Activated T-cell treated with anti-CD3 and anti-CD28 coated beads, Interleukin-2, amount 50 U/mL, for 24 hours (primary cell): ENCODE measurements at regions not wholly inside any gene's neighbourhood (a gene's known extent, or its start where the extent isn't known, plus 50 kb on each side); places are given as distances from the start of the nearest gene placed in this dataset.

Experiments used
- DNase-seq: peaks from one replicate; pipeline ENCODE4 v3.0.0-alpha.2; 2020
- H3K27ac Mint-ChIP-seq: 2 replicates; pipeline ENCODE4 v1.8.0; 2020; ENCODE audit warnings: mild to moderate bottlenecking, mixed read lengths
- H3K27me3 Mint-ChIP-seq: 2 replicates; pipeline ENCODE4 v1.8.0; 2020; ENCODE audit warnings: mixed read lengths
- H3K36me3 Mint-ChIP-seq: 2 replicates; pipeline ENCODE4 v1.8.0; 2020; ENCODE audit warnings: low read depth, mixed read lengths
- H3K4me1 Mint-ChIP-seq: 2 replicates; pipeline ENCODE4 v1.8.0; 2020; ENCODE audit warnings: low read depth, mixed read lengths
- H3K4me3 Mint-ChIP-seq: 2 replicates; pipeline ENCODE4 v1.8.0; 2020; ENCODE audit warnings: mild to moderate bottlenecking, moderate library complexity, mixed read lengths
- H3K9me3 Mint-ChIP-seq: 2 replicates; pipeline ENCODE4 v1.8.0; 2020; ENCODE audit warnings: mixed read lengths

DNA sequence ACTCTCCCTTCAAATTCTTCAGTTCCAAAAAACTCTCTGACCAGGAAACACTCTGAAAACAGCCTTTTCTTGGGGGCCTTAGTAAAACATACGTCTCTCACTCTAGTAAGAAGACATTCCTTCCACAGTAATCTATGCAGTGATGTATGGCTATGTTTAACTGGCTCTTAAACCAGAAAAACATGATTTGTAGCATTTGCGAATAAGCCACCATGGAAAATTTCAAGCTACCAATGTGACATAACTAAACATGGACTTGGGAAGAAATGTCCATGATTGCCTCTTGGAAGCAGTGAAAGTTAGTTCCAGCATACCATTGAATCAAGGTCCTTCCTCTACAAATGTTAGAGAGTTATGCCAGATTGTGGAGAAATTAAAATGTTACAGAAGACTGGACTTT lies 121.5 kb upstream of the ATF7IP start:
- peaks cover 20% of the 10 kb centered on the region for H3K4me1 Mint-ChIP-seq
- peaks cover 14% of the 10 kb centered on the region for H3K36me3 Mint-ChIP-seq
- no peaks in the 10 kb centered on the region for H3K27me3 Mint-ChIP-seq
- peaks cover 10% of the 10 kb centered on the region for H3K9me3 Mint-ChIP-seq
- H3K27ac Mint-ChIP-seq: no peak overlapping the region
- H3K4me3 Mint-ChIP-seq: no peak overlapping the region
- no peak for DNase-seq

DNA sequence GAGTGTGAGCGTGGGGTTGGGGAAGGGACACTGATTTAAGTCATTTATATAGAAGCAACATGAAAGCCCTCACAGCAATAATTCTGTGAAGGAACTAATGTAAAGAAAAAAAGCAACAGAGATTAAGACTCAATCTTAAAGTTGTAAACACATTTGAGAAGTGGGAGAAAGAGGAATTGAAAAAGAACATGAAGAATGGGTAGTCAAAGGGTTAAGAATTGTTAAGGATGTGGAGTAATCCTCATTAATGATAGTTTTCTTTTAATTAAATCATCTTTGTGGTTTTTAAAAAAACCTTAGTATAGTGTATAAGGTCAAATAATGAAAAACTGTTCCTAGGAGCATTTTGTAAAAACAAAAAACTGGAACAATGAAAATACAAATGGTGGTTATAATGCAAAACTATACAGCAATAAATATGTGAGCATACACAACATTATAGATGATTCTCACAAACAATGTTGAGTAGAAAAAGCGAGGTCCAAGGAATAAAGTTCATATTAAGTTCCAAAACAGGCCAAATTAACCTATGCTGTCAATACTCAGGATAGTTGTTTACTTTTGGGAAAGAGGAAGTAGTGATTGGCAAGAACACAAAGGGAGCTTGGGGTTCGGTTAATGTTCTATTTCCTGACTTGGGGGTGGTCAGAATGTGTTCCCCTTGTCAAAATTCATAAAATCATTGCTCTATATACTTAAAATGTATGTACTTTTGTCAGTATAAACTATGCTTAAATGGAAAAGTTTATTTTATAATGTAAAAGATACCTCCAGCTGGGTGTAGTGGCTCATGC lies 120.4 kb upstream of the ATF7IP start:
- no peak for DNase-seq
- Mint-ChIP-seq H3K36me3 (peaks cover 13% of the 10 kb centered on the region), H3K27me3 (no peaks in the 10 kb centered on the region), H3K9me3 (peaks cover 10% of the 10 kb centered on the region), H3K27ac (no peak overlapping the region), H3K4me1 (peaks cover 8% of the 10 kb centered on the region), H3K4me3 (no peak overlapping the region)

DNA sequence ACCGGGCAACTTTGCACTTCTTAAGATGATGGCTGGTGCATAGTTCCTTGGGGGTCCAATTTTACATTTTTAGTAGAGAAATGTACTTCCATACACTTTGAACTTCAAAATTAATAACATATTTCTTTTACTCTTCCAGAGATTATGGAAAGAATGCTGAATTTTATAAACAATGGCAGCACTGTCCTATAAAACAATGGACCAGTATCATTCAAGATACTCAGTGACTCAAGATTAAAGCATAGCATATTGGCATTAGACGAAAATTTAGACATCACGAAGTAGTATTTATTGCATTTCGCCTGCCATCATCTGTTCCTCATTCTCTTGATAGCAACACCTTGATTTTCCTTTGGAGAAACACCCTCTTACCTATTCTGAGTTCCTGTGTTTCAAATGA lies 118.3 kb upstream of the ATF7IP start:
- H3K36me3 Mint-ChIP-seq: peaks cover 6% of the 10 kb centered on the region
- no peaks in the 10 kb centered on the region for H3K27me3 Mint-ChIP-seq
- H3K27ac Mint-ChIP-seq: no peak overlapping the region
- H3K4me1 Mint-ChIP-seq: peaks cover 2% of the 10 kb centered on the region
- DNase-seq: no peak
- H3K9me3 Mint-ChIP-seq: peaks cover 5% of the 10 kb centered on the region
- H3K4me3 Mint-ChIP-seq: no peak overlapping the region

DNA sequence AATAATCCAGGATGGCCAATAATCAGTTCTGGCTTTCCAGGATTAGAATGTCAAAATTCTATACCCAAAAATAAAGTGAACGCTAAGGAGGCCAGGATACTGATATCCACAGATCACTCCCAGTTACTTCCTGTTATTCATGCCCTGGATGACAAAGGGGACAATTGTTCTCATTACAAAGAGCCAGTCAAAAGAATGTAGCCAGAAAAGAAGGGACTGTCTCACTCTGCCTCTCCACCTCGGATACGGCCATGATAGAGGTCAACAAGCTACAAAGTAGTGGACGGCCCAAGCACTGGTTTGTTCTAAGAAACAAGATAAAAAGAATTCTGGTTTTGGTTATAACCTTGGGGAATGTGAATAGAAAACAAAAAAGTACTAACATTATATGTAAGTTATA lies 116.1 kb upstream of the ATF7IP start:
- no peaks in the 10 kb centered on the region for H3K36me3 Mint-ChIP-seq
- H3K4me3 Mint-ChIP-seq: no peak overlapping the region

DNA sequence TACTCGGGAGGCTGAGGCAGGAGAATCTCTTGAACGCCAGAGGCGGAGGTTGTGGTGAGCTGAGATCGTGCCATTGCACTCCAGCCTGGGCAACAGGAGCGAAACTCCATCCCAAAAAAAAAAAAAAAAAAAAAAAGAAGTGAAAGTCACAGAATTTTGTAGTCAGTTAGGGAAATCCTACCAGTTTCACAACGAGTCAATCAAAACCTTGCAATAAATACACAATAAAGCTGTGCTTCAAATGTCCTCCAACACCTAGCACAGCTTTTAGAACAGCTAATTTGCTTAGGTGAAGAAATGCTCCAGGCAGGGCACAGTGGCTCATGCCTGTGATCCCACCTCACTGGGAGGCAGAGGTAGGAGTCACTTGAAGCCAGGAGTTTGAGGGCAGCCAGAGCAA lies 112.8 kb upstream of the ATF7IP start:
- Mint-ChIP-seq H3K27ac (no peak overlapping the region), H3K27me3 (no peaks in the 10 kb centered on the region), H3K4me1 (peaks cover 37% of the 10 kb centered on the region), H3K4me3 (no peak overlapping the region), H3K36me3 (peaks cover 7% of the 10 kb centered on the region), H3K9me3 (peaks cover 4% of the 10 kb centered on the region)
- no peak for DNase-seq

More for the DNA sequence above, 116.1 kb upstream of the ATF7IP start:
- Mint-ChIP-seq H3K27ac (no peak overlapping the region), H3K9me3 (no peaks in the 10 kb centered on the region), H3K4me1 (peaks cover 6% of the 10 kb centered on the region), H3K27me3 (no peaks in the 10 kb centered on the region)
- no peak for DNase-seq

DNA sequence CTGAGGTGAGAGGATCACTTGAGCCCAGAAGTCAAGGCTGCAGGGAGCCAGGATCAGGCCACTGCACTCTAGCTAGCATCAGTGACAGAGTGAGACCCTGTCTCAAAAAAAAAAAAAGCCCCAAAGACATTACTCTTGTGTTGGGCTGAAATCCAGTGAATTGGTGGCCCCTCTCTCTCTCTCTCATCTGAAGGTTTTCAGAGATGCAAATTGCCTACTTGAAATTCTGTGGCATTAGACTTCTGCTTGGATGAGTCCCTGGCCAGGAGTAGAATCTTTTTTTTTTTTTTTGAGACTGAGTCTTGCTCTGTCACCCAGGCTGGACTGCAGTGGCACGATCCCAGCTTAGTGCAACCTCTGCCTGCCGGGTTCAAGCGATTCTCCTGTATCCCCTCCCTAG lies 112.0 kb upstream of the ATF7IP start:
- Mint-ChIP-seq H3K9me3 (peaks cover 12% of the 10 kb centered on the region), H3K4me1 (peaks cover 45% of the 10 kb centered on the region), H3K36me3 (peaks cover 13% of the 10 kb centered on the region), H3K27me3 (no peaks in the 10 kb centered on the region), H3K27ac (no peak overlapping the region), H3K4me3 (no peak overlapping the region)
- no peak for DNase-seq

DNA sequence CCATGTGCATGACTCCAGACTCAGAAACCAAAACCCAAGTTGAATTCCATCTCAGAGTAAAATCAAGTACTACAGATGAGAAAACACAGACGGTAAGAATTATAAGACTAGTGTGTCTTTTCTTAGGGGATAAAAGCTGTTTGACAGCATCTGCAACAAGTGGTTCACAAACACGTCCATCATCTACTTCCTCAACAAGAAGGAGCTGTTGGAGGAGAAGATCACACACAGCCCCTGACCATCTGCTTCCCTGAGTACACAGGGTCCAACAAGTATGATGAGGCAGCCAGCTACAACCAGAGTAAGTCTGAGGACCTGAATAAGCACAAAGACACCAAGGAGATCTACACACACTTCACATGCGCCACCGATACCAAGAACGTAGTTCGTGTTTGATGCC lies 110.7 kb upstream of the ATF7IP start:
- peaks cover 52% of the 10 kb centered on the region for H3K4me1 Mint-ChIP-seq
- H3K4me3 Mint-ChIP-seq: no peak overlapping the region
- H3K27me3 Mint-ChIP-seq: no peaks in the 10 kb centered on the region
- H3K27ac Mint-ChIP-seq: peak overlapping the region; percentile 97
- DNase-seq: no peak
- peaks cover 18% of the 10 kb centered on the region for H3K36me3 Mint-ChIP-seq
- H3K9me3 Mint-ChIP-seq: peaks cover 16% of the 10 kb centered on the region

DNA sequence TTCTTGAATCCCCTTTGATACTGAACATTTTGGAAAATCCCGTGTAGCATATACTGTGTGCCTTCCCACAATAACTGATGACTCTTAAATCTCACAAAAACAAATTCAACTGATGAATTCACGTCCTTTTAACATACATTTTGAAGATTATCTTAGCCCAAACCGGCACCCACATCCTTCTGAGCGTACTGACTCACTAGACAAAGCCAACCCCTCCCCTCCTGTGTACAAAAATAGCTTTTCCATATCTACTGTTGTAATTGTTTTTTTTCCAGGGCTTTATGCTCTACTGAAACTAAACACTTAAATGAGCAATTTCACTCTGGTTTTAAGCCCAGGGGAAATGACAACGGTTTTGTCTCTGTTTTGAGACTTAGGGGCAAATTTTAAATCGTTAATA lies 109.4 kb upstream of the ATF7IP start:
- H3K36me3 Mint-ChIP-seq: peaks cover 20% of the 10 kb centered on the region
- DNase-seq: no peak
- peak overlapping the region; percentile 97 for H3K27ac Mint-ChIP-seq
- H3K4me3 Mint-ChIP-seq: peak overlapping the region; percentile 66
- peaks cover 59% of the 10 kb centered on the region for H3K4me1 Mint-ChIP-seq
- no peaks in the 10 kb centered on the region for H3K27me3 Mint-ChIP-seq
- H3K9me3 Mint-ChIP-seq: peaks cover 19% of the 10 kb centered on the region

DNA sequence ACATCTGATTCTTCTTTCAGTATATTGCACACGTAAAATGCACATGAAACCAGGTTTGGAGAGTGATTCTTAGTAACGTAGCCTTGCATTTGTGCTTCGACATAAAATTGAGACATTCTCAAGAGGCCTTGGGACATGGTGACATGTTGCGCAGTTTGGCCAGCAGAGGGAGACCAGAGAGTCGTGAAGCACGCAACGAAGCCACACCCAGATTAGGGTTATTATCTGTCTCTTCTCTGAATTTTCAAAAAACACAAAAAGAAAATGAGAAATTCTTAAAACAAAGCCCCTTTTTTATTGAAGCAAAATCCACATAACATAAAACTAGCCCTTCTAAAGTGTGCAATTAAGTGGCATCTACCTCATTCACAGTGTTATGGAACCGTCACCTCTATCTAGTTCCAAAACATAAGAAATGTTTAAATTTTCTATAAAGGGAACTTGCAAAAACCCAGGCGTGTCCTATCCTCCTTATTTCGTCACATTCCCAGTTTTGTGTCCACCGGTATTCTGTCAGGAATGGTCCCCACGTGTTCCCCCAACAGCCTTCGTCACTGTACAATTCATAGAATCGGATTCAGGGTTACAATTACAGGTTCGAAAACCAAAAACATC lies 108.8 kb upstream of the ATF7IP start:
- peaks cover 59% of the 10 kb centered on the region for H3K4me1 Mint-ChIP-seq
- peak overlapping the region; percentile 97 for H3K27ac Mint-ChIP-seq
- H3K4me3 Mint-ChIP-seq: peak overlapping the region; percentile 66
- H3K27me3 Mint-ChIP-seq: no peaks in the 10 kb centered on the region
- H3K36me3 Mint-ChIP-seq: peaks cover 20% of the 10 kb centered on the region
- DNase-seq: peak; percentile 76
- H3K9me3 Mint-ChIP-seq: peaks cover 19% of the 10 kb centered on the region

DNA sequence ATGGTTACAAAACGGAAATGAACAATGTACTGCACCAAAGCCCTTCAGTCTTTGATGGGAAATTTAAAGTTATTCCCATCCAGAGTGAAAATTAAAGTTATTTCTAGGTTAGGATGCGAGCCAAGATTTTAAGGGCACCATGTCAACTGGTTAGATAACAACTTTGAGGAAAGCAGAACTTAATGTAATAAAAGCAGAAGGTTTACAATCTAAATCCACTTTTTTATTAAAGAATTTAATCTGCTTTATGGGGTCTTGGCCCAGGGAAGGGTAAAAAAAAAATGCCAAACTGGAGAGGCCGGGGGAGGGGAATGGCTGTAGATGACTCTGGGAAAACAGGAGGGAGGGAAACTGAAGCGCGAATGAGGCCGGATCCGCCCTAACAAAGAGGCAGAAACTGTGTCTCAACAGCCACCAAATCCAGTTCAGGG lies 108.2 kb upstream of the ATF7IP start:
- Mint-ChIP-seq H3K27ac (peak overlapping the region; percentile 97), H3K4me3 (peak overlapping the region; percentile 66), H3K36me3 (peaks cover 20% of the 10 kb centered on the region), H3K4me1 (peaks cover 59% of the 10 kb centered on the region), H3K9me3 (peaks cover 19% of the 10 kb centered on the region), H3K27me3 (no peaks in the 10 kb centered on the region)
- no peak for DNase-seq

DNA sequence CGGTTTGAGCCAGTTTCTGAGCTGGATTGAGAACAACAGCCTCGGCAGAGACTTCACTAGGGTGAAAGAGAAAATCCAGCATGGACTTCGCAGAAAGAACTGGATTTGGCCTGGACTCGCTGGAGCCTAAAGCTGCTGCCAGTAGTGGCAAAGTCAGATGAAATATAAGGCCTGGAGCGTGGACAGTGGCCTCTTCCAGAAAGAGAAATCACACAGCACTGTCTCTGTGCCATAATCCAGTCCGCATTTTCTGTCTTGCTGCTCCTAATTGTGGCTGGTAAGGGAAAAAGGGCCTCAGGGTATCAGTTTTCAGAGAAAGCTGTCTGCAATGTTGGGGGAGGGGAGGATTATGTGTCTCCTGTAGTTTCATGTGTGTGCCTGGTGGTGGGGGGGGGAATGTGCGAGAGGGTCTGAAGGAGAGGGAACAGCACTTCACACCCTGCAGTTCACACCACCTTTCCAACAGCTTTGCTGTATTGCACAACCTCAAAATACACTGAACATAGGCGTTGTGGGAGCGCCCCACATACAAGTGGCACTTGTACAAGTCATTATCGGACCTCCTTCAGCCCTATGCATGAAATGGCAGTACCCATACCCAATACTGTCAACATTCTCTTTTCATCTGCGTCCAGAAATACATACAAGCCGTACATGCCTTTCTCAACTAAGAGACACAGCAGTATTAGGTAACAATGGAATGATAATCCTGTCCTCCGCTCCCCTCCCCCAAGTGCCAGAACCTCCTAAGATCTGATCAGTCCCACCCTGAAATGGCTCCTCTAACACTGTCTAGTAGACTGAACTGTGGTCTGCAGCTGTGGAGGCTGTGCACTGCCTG lies 107.5 kb upstream of the ATF7IP start:
- Mint-ChIP-seq H3K27ac (peak overlapping the region; percentile 97), H3K4me1 (peaks cover 56% of the 10 kb centered on the region), H3K27me3 (no peaks in the 10 kb centered on the region), H3K36me3 (peaks cover 20% of the 10 kb centered on the region), H3K9me3 (peaks cover 19% of the 10 kb centered on the region), H3K4me3 (peak overlapping the region; percentile 66)
- DNase-seq: peak; percentile 83

DNA sequence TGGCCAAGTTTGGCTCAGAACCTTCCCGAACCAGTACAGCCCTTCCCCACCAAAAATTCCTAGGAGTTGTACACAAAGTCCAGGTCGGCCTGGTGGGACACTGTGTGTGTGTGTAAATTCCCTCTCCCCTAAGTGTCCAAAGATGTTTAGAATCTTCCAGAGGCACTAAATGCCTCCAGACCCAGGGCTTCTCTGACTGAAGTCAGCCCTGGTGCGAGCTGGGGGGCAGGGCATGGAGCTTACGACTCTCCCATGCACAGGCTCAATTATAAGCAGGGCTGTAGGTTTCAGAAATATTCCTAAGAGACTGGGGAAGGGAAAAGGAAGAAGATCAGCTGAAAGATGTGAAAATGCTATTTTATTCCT lies 106.9 kb upstream of the ATF7IP start:
- no peak for DNase-seq
- Mint-ChIP-seq H3K36me3 (peaks cover 20% of the 10 kb centered on the region), H3K4me3 (no peak overlapping the region), H3K27me3 (no peaks in the 10 kb centered on the region), H3K4me1 (peaks cover 55% of the 10 kb centered on the region), H3K27ac (peak overlapping the region; percentile 97), H3K9me3 (peaks cover 19% of the 10 kb centered on the region)

DNA sequence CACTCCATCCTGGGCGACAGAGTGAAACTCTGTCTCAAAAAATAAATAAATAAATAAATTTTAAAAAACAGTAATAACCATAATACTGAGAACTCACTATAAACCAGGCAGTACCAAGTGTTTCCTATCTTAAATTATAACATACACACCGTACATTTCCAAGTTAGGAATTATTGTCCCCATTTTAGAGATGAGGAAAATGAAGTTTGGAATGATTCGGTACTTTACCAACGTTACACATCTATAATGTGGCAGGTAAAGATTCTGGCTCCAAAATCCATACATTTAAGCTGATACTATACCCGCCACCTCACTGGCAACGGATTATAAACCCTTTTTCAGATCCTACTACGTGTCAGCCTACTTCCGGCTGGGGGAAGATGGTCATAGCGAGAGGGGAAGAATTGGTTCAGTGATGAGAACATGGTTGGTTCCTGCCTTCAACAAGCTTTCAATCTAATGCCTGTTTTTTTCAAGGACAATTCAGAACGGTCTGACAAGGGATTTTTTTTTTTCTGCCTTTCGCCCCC lies 105.9 kb upstream of the ATF7IP start:
- H3K36me3 Mint-ChIP-seq: peaks cover 20% of the 10 kb centered on the region
- no peak for DNase-seq
- H3K4me3 Mint-ChIP-seq: no peak overlapping the region
- no peaks in the 10 kb centered on the region for H3K27me3 Mint-ChIP-seq
- peaks cover 59% of the 10 kb centered on the region for H3K4me1 Mint-ChIP-seq
- H3K9me3 Mint-ChIP-seq: peaks cover 19% of the 10 kb centered on the region
- no peak overlapping the region for H3K27ac Mint-ChIP-seq
